HL-60/S4 treated with retinoic acid at 250 ng/mL for 4 days and 3 days (cell line): ENCODE measurements at regions not wholly inside any gene's neighbourhood (a gene's known extent, or its start where the extent isn't known, plus 50 kb on each side); places are given as distances from the start of the nearest gene placed in this dataset.

Experiments
- in situ Hi-C: fragments of 300-500 bp; cut with MboI; formaldehyde crosslinking; loops from 2 replicates; pipeline ENCODE4 v1.7.0; 2022; ENCODE audit warnings: low sequenced_read_pairs

- in situ Hi-C loops: no loop called here
Measured at GRCh38 chr2:219692521-219692920, 65.1 kb downstream of the SLC4A3 start.

DNA sequence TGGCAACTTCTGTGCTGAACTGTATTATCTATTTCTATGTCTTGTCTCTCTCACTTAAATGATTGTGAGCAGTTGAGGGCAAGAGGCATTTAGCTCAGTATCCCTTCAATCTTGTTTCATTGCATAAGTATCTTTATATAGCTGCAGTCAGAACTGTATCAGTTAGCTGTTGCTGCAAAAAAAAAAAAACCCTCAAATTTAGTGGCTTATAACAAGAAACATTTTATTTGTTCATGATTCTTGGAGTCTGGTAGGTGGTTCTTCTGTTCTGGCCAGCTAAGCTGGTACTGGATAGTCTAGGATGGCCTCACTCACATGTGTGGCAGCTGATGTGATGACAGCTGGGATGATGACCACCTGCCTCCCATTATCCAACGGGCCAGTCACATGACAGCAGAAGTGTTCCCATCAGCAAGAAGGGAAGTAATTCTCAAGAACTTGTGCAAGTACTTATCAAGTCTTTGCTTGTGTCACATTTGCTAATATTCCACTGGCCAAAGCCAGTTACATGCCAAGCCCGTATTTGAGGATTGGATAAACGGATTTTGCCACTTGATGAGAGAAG lies 67.8 kb downstream of the SLC4A3 start:
- in situ Hi-C loops: no loop called here

- in situ Hi-C loops: no loop called here
Measured at GRCh38 chr2:219697811-219698747, 70.6 kb downstream of the SLC4A3 start.

- in situ Hi-C loops: no loop called here
Measured at GRCh38 chr2:219698748-219699439, 71.5 kb downstream of the SLC4A3 start.

DNA sequence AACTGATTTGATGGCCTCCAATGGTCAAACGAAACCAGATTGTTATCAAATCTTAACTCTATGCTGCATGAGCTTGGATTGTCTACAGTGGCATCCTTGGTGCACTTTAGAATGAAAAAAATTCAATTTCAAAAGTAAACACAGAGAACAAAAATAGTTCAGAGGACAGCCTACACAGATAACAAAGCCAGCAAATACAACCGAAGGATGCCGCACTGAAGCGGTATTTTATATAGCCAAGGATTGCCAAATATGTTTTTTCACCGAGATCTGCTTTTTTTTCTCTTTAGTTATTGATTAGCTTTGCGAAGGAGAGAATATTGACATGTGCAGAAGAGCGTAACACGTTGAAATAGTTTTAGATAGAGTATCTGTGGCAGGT lies 72.0 kb downstream of the SLC4A3 start:
- in situ Hi-C loops: no loop called here

GRCh38 chr2:219701847-219702634 lies 74.6 kb downstream of the SLC4A3 start:
- in situ Hi-C loops: no loop called here

- in situ Hi-C loops: no loop called here
Measured at GRCh38 chr2:219702796-219703545, 75.5 kb downstream of the SLC4A3 start.

- in situ Hi-C loops: no loop called here
Measured at GRCh38 chr2:219704878-219705277, 77.4 kb downstream of the SLC4A3 start.

GRCh38 chr2:219706823-219707281 lies 79.4 kb downstream of the SLC4A3 start:
- in situ Hi-C loops: no loop called here

- in situ Hi-C loops: no loop called here
Measured at GRCh38 chr2:219707496-219708285, 80.3 kb downstream of the SLC4A3 start.

DNA sequence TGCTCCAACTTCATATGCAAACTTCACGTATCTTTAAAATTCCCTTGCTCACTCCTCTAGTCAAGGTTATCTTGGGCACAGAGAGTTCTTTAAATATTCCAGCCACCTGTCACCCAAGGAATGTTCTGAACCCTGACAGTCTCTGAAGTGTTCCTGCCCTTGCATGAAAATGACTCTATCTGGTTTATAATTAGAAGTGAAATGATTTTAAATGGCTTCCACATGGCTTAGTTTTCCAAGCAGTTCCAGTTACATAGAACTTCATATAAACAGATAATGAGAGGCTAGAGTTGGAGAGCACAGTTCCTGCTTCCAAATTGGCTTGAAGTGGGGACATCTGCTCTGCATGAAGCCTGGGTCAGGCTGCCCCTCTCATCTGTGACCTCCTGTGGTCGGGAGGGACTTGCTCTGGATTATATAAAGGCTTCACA lies 81.9 kb downstream of the SLC4A3 start:
- in situ Hi-C loops: no loop called here

GRCh38 chr2:219713110-219713509 lies 85.7 kb downstream of the SLC4A3 start:
- in situ Hi-C loops: no loop called here

- in situ Hi-C loops: no loop called here
Measured at GRCh38 chr2:219714681-219715400, 87.4 kb downstream of the SLC4A3 start.

DNA sequence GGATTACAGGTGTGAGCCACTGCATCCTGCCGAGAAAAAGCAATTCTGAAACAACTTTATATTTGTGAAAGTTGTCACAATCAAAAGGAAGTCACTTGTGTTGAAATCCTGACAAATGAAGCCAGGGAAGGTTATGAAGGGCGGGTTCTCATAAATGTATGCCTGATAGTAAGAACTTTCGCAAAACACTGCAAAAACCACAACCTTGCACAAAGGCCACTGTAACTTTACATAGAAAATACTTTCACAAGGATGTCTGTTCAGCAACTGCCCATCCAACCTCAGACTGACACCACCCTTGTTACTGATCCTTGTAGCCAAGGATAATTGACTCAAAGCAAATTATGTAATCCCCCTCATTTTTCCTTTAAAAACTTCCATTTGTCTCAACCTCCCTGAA lies 90.6 kb downstream of the SLC4A3 start:
- in situ Hi-C loops: no loop called here

DNA sequence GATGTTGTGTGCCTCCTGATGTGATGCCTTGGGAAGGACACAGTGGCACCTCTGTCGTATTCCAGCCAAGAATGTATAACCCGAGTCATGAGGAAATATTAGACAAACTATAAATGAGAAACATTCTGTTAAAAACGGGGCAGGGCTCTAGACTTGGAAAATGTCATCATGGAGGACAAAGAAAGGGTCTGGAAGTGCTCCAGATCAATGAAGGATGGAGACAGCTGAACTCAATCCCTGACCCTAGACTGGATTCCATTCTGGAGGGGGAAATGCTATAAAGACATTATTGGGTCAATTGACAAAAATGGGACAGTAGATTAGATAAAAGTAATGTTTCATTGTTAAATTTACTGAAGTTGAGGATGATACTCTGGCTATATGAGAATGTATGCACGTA lies 92.1 kb downstream of the SLC4A3 start:
- in situ Hi-C loops: no loop called here

DNA sequence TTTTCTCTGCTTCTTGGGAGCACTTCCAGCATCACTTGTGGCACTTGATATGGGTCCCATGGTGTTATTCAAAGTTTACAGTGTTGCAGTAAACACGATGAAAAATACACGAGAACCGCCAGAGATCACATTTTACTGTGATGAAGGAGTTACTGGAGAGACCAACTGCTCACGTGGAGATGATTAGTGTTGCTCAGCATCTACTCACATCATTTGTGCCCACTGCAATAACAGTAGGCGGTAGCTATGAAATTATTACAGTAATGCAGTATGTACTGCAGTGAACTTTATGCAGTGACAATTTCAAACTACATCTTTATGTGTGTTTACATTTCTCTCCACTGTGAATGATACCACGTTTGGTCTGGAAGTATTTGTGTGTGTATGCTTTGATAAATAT lies 93.5 kb downstream of the SLC4A3 start:
- in situ Hi-C loops: no loop called here

DNA sequence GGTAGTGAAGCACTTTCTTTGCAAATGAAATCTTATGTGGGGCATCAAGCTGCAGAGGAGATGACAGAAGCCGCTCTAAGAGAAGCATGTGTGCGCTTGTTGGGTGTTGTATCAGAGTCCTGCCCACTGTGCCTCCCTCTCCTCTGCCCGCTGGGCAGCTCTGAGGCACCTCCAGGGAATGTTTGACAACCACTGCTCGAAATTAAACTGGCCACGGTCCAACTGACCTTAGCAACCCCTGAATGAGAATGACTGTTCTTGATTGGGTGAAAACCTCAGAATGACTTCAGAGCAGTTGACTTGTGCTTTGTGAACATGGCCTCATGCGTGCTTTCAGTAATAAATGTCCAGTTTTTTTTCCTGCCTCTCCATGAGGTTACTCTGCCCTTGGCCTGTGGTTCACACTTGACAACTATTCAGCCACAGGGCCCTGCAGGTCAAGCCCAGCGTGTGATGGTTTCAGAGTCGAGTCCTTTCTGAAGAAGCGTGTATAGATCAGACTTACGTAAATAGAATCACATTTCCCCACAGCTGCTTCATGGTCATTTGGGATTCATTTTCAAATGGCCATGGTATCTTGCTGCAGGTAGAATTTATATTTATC lies 94.9 kb downstream of the SLC4A3 start:
- in situ Hi-C loops: no loop called here

GRCh38 chr2:219723311-219723710 lies 95.9 kb downstream of the SLC4A3 start:
- in situ Hi-C loops: no loop called here
